ENCODE measurements at regions not wholly inside any gene's neighbourhood (a gene's known extent, or its start where the extent isn't known, plus 50 kb on each side); places are given as distances from the start of the nearest gene placed in this dataset.

DNA sequence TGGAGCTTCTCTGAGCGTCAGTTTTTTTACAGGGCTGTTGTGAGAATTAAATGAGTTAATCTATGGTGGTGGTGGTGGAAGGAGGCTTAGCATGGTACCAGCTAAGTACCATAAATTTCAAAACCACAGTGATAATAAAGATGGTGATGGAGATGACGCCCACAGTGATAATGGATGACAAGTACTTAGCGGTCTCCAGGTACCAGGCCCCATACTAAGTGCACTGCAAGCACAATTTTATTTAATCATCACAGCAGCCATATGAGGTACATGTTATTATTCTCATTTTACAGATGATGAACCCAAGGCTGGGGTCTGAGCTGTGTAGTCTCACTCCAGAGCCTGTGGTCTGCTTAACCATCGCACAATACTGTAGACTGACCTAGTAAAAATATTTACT, 75.1 kb downstream of the PAX1 start:
- H3K36me3 ChIP-seq: no peaks in the 10 kb centered on the region
- DNase-seq (ENCODE audit: low spot score): no peak
- H3K27me3 ChIP-seq: no peaks in the 10 kb centered on the region
- H3K4me1 ChIP-seq: no peaks in the 10 kb centered on the region
- H3K4me3 ChIP-seq: no peak overlapping the region
- no peak overlapping the region for H3K27ac ChIP-seq
- TF ChIP-seq, protein P1, sequence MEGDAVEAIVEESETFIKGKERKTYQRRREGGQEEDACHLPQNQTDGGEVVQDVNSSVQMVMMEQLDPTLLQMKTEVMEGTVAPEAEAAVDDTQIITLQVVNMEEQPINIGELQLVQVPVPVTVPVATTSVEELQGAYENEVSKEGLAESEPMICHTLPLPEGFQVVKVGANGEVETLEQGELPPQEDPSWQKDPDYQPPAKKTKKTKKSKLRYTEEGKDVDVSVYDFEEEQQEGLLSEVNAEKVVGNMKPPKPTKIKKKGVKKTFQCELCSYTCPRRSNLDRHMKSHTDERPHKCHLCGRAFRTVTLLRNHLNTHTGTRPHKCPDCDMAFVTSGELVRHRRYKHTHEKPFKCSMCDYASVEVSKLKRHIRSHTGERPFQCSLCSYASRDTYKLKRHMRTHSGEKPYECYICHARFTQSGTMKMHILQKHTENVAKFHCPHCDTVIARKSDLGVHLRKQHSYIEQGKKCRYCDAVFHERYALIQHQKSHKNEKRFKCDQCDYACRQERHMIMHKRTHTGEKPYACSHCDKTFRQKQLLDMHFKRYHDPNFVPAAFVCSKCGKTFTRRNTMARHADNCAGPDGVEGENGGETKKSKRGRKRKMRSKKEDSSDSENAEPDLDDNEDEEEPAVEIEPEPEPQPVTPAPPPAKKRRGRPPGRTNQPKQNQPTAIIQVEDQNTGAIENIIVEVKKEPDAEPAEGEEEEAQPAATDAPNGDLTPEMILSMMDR (IDR thresholded peaks at IDR 0.05): no peak
- H3K9me3 ChIP-seq: peaks cover 0 to 7% of the 10 kb centered on the region in 2 donors
